Endothelial cell of hepatic sinusoid (primary cell): ENCODE measurements at regions not wholly inside any gene's neighbourhood (a gene's known extent, or its start where the extent isn't known, plus 50 kb on each side); places are given as distances from the start of the nearest gene placed in this dataset.

Source experiments
- in situ Hi-C: cut with HindIII; loops from 2 replicates; pipeline ENCODE4 v1.10.0; 2017; ENCODE audit warnings: low sequenced_read_pairs

GRCh38 chr5:57779383-57780223, 297.0 kb upstream of the ACTBL2 start:
- in situ Hi-C loops, result loop anchor here (5.0 kb wide), 1 partner anchor 683 kb away; the partner anchor contains the start of gene PLK2

GRCh38 chr5:57778501-57779091, 296.0 kb upstream of the ACTBL2 start:
- in situ Hi-C loops, result loop anchor here (5.0 kb wide), 1 partner anchor 684 kb away; the partner anchor contains the start of gene PLK2

GRCh38 chr5:57777174-57777581, 294.6 kb upstream of the ACTBL2 start:
- in situ Hi-C loops, result loop anchor here (5.0 kb wide), 1 partner anchor 685 kb away; the partner anchor contains the start of gene PLK2

- in situ Hi-C loops, result loop anchor here (5.0 kb wide), 1 partner anchor 686 kb away; the partner anchor contains the start of gene PLK2
These were observed 293.4 kb upstream of the ACTBL2 start for GRCh38 chr5:57776035-57776434.

GRCh38 chr5:57774439-57774838, 291.8 kb upstream of the ACTBL2 start:
- in situ Hi-C loops, result loop anchor here (5.0 kb wide), 1 partner anchor 272 kb away; no protein-coding TSS in a partner anchor

- in situ Hi-C loops, result loop anchor here (5.0 kb wide), 1 partner anchor 270 kb away; no protein-coding TSS in a partner anchor
These were observed 289.9 kb upstream of the ACTBL2 start for GRCh38 chr5:57772512-57772911.

GRCh38 chr5:57770039-57770438, 287.4 kb upstream of the ACTBL2 start:
- in situ Hi-C loops, result loop anchor here (5.0 kb wide), 1 partner anchor 268 kb away; no protein-coding TSS in a partner anchor

- in situ Hi-C loops, result no loop called here
These were observed 286.1 kb upstream of the ACTBL2 start for GRCh38 chr5:57768745-57769144.

GRCh38 chr5:57764479-57765089, 282.0 kb upstream of the ACTBL2 start:
- in situ Hi-C loops, result no loop called here

GRCh38 chr5:57761513-57761912, 278.9 kb upstream of the ACTBL2 start:
- in situ Hi-C loops, result no loop called here

- in situ Hi-C loops, result no loop called here
These were observed 272.0 kb upstream of the ACTBL2 start for GRCh38 chr5:57754616-57755015.

- in situ Hi-C loops, result no loop called here
These were observed 270.8 kb upstream of the ACTBL2 start for GRCh38 chr5:57753446-57753845.

GRCh38 chr5:57751710-57752109, 269.1 kb upstream of the ACTBL2 start:
- in situ Hi-C loops, result no loop called here

- in situ Hi-C loops, result no loop called here
These were observed 268.3 kb upstream of the ACTBL2 start for GRCh38 chr5:57750891-57751290.

GRCh38 chr5:57750282-57750681, 267.7 kb upstream of the ACTBL2 start:
- in situ Hi-C loops, result no loop called here

GRCh38 chr5:57749396-57749795, 266.8 kb upstream of the ACTBL2 start:
- in situ Hi-C loops, result no loop called here

- in situ Hi-C loops, result no loop called here
These were observed 263.4 kb upstream of the ACTBL2 start for GRCh38 chr5:57745700-57746651.

GRCh38 chr5:57745029-57745428, 262.4 kb upstream of the ACTBL2 start:
- in situ Hi-C loops, result no loop called here

- in situ Hi-C loops, result no loop called here
These were observed 258.7 kb upstream of the ACTBL2 start for GRCh38 chr5:57741336-57741735.

- in situ Hi-C loops, result no loop called here
These were observed 256.2 kb upstream of the ACTBL2 start for GRCh38 chr5:57738787-57739186.
